GM04504 (cell line): ENCODE measurements at regions not wholly inside any gene's neighbourhood (a gene's known extent, or its start where the extent isn't known, plus 50 kb on each side); places are given as distances from the start of the nearest gene placed in this dataset.
A peak's percentile ranks its signal among the peaks of the same experiment; 100 is the strongest.

Experiments
- DNase-seq: peaks from one replicate; pipeline ENCODE4 v3.0.0-alpha.2; 2012; ENCODE audit warnings: low read depth

DNA sequence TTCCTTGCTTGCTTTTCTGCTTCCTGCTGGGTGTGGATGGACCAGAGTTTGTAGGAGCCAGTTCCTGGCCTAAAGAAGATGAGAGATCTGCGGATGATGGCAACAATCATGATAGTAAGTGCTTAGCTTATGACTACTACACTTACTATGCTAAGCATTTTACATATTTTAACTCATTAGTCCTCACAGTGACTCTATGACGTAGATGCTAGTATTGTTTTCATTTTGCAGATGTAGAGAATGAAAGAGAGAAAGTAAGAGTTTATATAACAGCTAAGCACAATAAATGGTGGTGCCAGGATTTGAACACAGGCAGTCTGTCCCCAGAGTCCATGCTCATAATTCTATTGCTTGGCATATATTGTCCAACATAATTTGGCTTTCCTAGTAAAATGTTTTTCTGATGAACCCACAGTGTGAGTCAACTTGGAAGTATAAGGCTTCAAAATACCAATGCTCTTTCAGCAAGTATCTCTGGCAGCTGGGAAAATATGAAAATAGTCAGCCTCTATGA is 363.2 kb upstream of the DDHD1 start:
- peak; percentile 77 for DNase-seq

- no peak for DNase-seq
These were observed 362.2 kb upstream of the DDHD1 start for GRCh38 chr14:53515276-53515675.

GRCh38 chr14:53514197-53514596 is 361.1 kb upstream of the DDHD1 start:
- no peak for DNase-seq

DNA sequence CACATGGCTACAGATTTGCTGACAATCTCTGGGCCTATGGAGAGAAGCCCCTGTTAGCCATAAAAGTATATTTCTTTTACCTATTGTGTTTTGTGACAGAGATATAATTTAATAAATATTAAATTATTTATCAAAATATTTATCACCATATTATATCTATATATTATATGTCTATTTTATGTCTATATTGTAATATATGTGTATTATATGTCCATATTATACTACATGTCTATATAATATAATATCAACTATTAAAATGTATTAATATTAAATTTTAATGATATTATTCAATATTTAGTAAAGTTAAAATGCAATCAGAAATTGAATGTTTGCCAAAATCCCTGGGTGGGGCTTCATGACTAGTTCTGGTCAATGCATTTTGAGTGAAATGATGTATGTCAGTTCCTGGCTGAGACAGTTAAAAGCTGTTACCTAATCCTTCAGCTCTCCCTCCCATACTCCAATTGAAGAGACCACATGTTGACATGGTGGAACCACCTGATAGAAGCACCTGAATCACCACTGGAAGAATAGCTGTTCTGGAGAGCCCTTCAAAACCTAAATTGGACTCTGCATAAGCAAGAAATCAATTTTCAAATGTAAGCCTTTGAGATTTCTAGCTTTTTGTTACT is 357.3 kb upstream of the DDHD1 start:
- no peak for DNase-seq

DNA sequence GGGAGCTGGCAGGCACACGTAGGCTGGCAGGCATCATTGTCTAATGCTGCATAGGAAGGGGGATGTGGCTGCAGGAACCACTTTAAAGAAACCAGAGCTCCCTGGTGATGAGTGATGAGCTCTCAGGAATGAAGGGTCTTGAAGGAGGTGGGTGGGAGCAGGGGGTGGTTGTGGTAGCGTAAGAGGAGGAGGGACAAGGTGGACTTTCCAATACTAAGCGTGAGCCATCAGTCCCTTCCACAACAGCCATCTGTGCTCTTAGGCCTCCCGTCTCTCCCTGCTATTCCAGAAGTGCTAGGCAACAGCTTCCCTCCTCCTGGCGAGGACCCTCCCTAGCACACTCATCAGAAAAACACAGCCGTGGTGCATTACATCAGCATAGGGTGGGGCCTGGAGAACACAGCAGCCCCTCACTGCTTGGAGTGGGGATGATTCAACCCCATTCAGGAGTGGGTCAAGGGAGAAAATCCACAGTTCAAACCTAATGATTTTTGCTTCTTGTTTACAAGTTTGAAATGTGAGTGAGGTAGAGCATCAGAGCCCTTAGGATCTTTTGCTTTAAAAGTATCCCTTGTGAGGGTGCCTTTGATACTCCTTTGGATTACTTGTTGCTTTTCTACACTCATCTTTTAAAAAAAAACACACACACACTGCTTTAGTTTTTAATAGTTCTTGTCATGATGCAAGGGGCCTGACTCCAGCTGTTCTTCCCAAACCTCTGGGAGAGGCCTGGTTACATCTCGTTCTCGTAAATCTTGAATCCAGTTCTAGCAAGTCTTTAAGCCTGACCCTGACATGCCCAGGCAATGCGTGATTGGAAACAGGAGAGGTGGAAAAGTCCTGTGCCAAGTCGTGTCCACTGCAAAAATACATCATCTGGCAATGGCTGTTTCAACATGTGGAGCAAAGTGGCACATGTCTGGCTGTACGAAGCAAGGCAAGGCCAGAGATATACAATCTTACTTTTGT is 356.4 kb upstream of the DDHD1 start:
- DNase-seq = peak; percentile 54

DNA sequence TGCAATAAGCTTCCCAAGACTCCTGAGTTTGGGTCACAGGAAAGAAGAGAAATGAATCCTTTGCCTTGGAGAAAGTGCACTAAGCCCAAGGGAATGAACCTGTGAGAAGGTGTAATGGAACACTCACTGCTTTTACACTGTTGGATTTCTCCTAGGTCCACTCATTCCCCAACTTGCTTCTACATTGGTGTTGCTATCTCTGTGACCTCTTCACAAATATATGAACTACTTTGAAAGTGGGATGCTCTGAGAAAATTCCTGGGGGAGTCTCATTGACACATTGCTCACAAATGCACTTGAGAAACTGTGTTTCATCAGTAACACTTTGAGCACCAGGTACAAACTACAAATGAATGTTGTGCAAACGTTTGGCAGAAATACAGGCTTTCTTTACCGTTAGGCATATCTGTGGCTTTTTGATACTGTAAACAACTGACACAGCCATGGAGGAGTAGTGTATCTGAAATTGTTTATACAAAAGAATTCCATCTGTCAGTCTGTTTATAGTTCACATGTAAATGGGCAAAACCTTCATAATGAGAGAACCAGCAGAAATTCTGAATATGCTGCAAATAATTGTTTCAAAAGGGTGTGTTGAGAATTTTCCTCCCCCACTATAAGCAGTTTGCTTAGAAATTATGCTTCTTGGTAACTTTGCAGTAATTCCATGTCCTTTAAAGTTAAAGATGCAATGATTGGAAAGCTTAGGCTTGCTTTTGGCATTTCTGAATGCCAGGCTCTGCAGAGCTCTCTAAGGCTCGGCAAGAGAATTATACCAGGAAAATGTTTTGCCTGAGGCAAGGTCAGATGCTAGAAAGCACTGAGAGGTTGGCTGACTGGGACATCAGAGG is 348.5 kb upstream of the DDHD1 start:
- DNase-seq = no peak

DNA sequence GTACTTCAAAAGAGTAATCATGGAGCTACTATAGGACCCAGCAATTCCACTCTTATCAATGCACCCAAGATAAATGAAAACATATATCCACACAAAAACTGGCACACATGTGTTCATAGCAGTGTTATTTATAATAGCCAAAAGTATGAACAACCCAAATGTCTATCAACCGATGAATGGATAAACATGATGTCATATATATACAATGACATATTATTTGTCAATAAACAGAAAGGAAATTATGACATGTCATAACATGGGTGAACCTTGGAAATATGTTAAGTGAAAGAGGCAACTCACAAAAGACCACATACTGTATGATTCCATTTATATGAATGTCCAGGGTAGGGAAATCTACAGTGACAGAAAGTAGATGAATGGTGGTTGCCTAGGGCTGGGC is 347.1 kb upstream of the DDHD1 start:
- no peak for DNase-seq

DNA sequence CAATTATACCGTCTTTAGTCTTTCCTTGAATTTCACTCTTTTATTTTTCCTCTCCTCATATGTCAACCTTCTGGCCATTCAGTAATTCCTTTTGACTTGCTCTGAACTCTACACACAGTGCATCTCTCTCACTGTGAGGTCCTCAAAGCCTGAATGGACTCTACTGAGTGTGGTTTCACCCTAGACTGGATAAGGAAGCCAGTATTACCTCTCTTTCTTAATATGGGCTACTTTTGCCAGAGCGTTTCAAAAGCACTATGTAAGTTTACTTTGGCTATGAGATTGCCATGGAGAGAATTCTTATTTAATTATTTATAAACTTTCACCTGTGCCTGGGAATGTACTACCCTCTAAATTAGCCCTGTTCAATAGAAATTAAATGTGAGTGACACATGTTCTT is 343.5 kb upstream of the DDHD1 start:
- no peak for DNase-seq

DNA sequence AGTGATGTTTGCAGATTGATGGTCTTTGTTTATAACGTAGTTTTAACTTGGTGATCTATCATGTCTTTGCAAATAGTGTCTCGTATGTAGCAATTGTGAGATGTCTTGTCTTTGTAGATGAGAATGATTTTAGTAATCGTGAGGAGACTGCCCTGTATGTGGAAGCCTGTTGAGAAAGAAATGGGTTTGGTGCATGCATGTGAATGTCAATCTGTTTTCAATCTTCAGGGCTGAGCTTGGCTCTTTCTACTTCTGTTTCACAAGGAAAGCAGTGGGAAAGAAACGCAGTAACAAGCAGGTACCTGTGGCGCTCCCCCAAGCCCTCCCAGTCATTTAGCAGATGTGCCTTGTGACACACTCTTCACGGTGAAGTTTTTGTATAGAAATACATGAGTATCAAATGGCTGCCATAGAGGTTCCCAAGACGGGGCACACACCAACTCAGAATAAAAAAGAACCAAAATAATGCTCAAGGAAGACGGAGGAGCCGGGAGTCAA is 342.8 kb upstream of the DDHD1 start:
- no peak for DNase-seq

- no peak for DNase-seq
These were observed 341.5 kb upstream of the DDHD1 start for GRCh38 chr14:53494587-53494986.

DNA sequence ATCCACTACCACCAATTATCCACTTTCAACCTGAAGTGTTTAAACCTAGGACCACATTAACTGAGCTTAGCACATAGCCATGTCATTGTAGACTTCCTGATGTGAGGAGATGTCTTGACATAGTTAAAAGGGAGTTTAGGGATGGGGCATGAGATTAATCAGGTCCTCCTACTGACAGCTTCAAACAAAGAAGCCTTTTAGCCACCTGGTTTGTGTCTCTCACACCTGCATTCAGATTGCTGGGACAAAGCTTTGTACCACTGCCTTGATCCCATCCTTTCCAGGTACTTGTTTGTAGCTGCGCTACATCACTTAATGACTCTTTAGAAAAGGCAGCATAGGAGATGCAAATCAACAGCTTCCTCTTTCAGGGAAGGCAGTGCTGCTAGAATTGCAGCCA is 340.7 kb upstream of the DDHD1 start:
- no peak for DNase-seq

DNA sequence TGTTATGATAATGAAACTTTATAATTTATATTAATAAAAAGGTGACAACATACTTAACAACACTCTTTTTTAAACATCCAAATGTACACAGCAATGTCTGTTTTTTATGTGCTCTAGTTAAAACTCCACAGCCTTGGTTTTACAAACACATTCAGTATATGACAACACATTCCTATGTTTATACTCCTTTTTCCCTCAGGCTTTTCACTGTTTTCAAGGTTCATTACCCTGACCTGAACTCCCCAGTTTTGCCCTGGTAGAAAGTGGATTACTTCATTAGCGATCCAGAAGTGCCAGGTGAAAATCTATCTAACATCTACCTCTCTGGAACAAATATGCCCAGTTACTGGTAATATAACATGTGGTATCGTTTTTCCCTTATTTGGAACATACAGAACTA is 340.2 kb upstream of the DDHD1 start:
- no peak for DNase-seq

DNA sequence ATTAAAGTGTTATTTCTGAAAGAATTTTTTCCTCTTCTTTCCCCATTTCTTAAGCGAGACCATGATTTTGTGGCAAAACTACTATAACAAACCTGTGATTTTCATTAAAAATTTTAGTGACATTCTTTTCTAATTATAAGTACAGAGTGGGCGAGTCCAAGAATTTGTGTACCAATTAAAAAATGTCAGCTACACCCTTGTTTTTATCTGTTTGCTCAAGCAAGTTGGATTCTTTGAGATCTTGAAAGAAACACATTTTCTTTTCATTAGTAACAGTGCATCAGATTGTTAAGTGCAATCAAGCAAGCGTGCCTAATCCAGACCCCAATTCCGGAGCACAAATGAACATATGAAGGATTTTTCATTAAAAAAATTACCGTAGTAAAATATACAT is 338.8 kb upstream of the DDHD1 start:
- no peak for DNase-seq

DNA sequence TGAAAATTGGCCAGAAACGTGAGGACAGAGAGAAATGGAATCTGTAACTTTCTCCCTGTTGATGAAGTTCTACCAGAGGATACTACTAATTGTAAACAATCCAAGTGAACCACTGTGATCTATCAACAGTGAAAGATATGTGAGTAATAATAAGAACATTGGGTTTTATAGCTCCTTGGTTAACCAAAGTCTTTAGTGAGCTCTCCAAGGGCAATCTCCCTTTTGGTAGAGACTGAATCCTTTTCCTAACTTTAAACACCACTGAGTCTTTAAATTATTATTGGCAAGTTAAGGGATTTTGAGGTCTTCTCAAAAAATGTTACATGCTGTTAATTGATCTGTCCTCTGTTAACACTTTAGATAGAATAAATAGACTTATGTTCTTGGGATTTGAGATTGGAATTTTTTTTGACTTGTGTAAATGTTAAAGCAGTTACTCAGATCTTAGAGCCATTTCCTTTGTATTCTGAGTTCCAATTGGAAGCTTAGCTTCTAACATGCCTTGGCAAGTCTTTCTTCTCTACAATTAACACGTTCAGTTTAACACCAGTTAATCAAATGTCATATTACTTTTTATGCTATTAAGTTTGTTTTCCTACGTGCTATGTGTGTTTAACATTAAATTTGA is 338.2 kb upstream of the DDHD1 start:
- no peak for DNase-seq

DNA sequence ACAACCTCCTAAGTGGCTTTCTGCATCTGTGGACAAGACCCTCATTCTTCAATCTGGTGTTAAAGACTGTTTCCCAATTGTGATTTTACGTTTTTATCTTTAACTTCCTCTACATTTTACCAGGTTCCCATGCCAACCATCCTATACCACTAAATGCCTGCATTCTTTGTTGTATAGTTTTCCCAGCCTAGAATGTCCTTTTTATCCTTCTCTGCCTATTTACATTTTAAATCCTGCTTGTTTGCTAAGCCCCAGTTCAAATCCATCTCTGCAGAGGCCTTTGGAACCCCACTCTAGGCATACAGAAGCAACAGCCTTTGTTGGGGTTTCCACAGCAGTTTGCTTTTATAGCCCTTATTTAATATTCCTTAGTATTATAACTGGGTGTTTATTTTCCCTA is 325.1 kb upstream of the DDHD1 start:
- no peak for DNase-seq

- DNase-seq = no peak
These were observed 320.4 kb upstream of the DDHD1 start for GRCh38 chr14:53473480-53473879.

- no peak for DNase-seq
These were observed 319.2 kb upstream of the DDHD1 start for GRCh38 chr14:53472306-53472705.

DNA sequence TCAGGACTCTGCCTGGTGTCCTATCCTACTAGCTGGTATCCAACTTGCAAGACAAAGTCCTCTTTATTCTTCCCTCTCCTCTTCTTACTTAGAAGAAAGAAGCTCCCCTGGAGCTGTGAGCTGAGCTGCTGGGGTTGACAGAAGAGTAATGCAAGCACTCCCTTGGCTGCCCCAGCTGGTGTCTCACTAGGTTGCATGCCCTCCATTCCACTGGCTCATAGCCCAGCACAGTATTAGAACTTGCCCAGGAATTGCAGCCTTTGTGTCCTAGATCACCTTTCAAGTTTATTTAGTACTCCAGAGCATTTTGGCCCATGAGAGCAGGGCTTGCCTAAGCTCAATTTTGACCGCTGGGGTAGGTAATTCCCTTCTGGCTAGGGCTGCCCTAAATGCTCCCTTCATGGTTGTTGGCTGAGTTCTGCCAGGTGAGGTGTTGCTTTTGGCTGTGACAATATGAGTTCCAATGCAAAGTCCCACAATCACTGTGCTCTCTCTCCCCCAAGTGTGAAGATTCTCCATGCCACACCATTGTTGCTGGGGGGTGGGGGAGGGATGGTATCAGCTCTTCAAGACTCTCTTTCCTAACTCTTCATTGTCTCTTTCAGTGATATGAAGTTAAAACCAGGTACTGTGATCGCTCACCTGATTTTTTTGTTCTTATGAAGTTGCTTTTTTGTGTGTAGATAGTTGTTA is 317.4 kb upstream of the DDHD1 start:
- no peak for DNase-seq

DNA sequence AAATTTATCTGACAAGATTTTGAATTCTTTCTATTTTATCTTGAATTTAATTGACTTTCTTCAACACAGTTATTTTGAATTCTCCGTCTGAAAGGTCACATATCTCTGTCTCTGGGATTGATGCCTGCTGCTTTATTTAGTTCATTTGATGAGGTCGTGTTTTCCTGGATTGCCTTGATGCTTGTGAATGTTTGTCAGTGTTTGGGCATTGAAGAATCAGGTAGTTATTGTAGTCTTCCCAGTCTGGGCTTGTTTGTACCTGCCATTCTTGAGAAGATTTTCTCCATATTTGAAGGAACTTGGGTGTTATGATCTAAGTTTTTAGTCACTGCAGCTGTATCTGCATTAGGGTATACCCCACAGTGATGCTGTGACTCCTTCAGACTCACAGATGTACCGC is 315.8 kb upstream of the DDHD1 start:
- DNase-seq = no peak

- DNase-seq = no peak
These were observed 311.3 kb upstream of the DDHD1 start for GRCh38 chr14:53464376-53464775.
